B cell (primary cell): ENCODE measurements at regions not wholly inside any gene's neighbourhood (a gene's known extent, or its start where the extent isn't known, plus 50 kb on each side); places are given as distances from the start of the nearest gene placed in this dataset.
"Not testable (repeated sequence)": the region's sequence is repeated elsewhere in the genome, so short reads cannot be mapped to it uniquely, and the experiment has no call there.

Experiments
- EZH2 ChIP-seq: IDR thresholded peaks from 2 replicates; pipeline ENCODE4 v1.6.1; 2012; ENCODE audit warnings: borderline replicate concordance, low read depth, mild to moderate bottlenecking, moderate library complexity, low read length; ENCODE audit not compliant: insufficient read depth, poor library complexity, severe bottlenecking
- TF ChIP-seq, protein P1 (sequence below): fragments of 200-600 bp; IDR thresholded peaks from one replicate; pipeline ENCODE4 v1.8.0; 2022; ENCODE audit warnings: antibody characterized with exemption, mild to moderate bottlenecking

DNA sequence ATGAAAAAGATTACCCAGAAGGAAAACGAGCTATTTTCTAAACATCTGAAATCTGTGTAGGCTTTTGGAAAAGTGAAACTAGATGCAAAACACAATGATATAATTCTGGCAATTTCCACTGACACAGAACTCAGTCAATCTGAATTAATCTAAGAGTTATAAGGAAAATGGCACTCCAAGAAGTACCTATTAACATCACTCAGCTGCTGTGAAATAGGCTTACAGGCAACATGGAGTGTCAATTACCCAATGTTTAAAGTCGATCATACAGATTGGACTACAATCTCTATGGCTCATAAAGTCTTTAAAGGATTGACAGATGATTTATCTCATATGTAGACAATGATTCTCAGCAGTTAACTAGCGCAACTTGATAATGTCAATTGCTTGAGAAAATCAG lies 120.9 kb downstream of the CCDC74A start:
- TF ChIP-seq, protein P1, sequence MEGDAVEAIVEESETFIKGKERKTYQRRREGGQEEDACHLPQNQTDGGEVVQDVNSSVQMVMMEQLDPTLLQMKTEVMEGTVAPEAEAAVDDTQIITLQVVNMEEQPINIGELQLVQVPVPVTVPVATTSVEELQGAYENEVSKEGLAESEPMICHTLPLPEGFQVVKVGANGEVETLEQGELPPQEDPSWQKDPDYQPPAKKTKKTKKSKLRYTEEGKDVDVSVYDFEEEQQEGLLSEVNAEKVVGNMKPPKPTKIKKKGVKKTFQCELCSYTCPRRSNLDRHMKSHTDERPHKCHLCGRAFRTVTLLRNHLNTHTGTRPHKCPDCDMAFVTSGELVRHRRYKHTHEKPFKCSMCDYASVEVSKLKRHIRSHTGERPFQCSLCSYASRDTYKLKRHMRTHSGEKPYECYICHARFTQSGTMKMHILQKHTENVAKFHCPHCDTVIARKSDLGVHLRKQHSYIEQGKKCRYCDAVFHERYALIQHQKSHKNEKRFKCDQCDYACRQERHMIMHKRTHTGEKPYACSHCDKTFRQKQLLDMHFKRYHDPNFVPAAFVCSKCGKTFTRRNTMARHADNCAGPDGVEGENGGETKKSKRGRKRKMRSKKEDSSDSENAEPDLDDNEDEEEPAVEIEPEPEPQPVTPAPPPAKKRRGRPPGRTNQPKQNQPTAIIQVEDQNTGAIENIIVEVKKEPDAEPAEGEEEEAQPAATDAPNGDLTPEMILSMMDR = not testable (repeated sequence)
- TF ChIP-seq EZH2 = not testable (repeated sequence)
